HepG2 (cell line): ENCODE measurements at regions not wholly inside any gene's neighbourhood (a gene's known extent, or its start where the extent isn't known, plus 50 kb on each side); places are given as distances from the start of the nearest gene placed in this dataset.

Experiments used
- CENPBD1 ChIP-seq: sonication (generic); formaldehyde crosslinking; IDR thresholded peaks from 2 replicates; pipeline ENCODE4 v1.8.0; 2022; ENCODE audit warnings: missing genetic modification reagents, low read depth, mild to moderate bottlenecking, borderline replicate concordance
- DBP ChIP-seq: sonication (generic); formaldehyde crosslinking; IDR thresholded peaks from 2 replicates; pipeline ENCODE4 v1.4.0; 2020; ENCODE audit warnings: missing genetic modification reagents; ENCODE audit errors: not compliant biosample characterization
- GTF3A ChIP-seq: sonication (generic); formaldehyde crosslinking; conservative IDR thresholded peaks from 2 replicates; pipeline ENCODE4 v1.4.0; 2020; ENCODE audit warnings: mild to moderate bottlenecking, missing genetic modification reagents
- MED1 ChIP-seq: sonication (generic); formaldehyde crosslinking; IDR thresholded peaks from 2 replicates; pipeline ENCODE4 v1.4.0; 2020; ENCODE audit warnings: missing genetic modification reagents
- MXI1 ChIP-seq: IDR thresholded peaks from 3 replicates; pipeline ENCODE4 v1.6.1; 2012; ENCODE audit warnings: low read depth, low read length, inconsistent platforms, borderline replicate concordance
- MYNN ChIP-seq: sonication (generic); formaldehyde crosslinking; IDR thresholded peaks from 2 replicates; pipeline ENCODE4 v1.4.0; 2020; ENCODE audit warnings: mild to moderate bottlenecking, low read depth, missing genetic modification reagents
- NFIC ChIP-seq: IDR thresholded peaks from 2 replicates; pipeline ENCODE4 v1.6.1; 2012; ENCODE audit warnings: mild to moderate bottlenecking, low read length, inconsistent platforms
- NFKB2 ChIP-seq: sonication (generic); formaldehyde crosslinking; IDR thresholded peaks from 2 replicates; pipeline ENCODE4 v1.4.0; 2020; ENCODE audit warnings: missing genetic modification reagents, borderline replicate concordance
- RAD21 ChIP-seq: fragments of 450-650 bp; formaldehyde crosslinking; IDR thresholded peaks from 2 replicates; pipeline ENCODE4 v1.5.0; 2020; ENCODE audit warnings: mild to moderate bottlenecking
- RXRA ChIP-seq: sonication (generic); formaldehyde crosslinking; IDR thresholded peaks from 2 replicates; pipeline ENCODE4 v1.5.1; 2020; ENCODE audit warnings: missing genetic modification reagents
- TERF1 ChIP-seq: sonication (generic); formaldehyde crosslinking; IDR thresholded peaks from 2 replicates; pipeline ENCODE4 v1.8.0; 2022; ENCODE audit warnings: mild to moderate bottlenecking, missing genetic modification reagents, moderate library complexity
- THAP8 ChIP-seq: sonication (generic); formaldehyde crosslinking; IDR thresholded peaks from 2 replicates; pipeline ENCODE4 v1.5.1; 2020; ENCODE audit warnings: missing genetic modification reagents, mild to moderate bottlenecking, borderline replicate concordance
- TOPORS ChIP-seq: sonication (generic); formaldehyde crosslinking; IDR thresholded peaks from 2 replicates; pipeline ENCODE4 v1.8.0; 2023; ENCODE audit warnings: mild to moderate bottlenecking, missing genetic modification reagents
- U2AF1 ChIP-seq: fragments of 200-400 bp; formaldehyde crosslinking; optimal IDR thresholded peaks from 2 replicates; pipeline ENCODE3; 2017; ENCODE audit warnings: mild to moderate bottlenecking, low read depth, low read length
- YEATS4 ChIP-seq: sonication (generic); formaldehyde crosslinking; IDR thresholded peaks from 2 replicates; pipeline ENCODE4 v1.4.0; 2020; ENCODE audit warnings: missing genetic modification reagents, borderline replicate concordance
- ZBTB21 ChIP-seq: sonication (generic); formaldehyde crosslinking; IDR thresholded peaks from 2 replicates; pipeline ENCODE4 v1.4.0; 2020; ENCODE audit warnings: missing genetic modification reagents
- ZBTB26 ChIP-seq: IDR thresholded peaks from 2 replicates; pipeline ENCODE4 v1.6.1; 2016; ENCODE audit warnings: missing compliant biosample characterization, missing genetic modification reagents, borderline replicate concordance
- ZBTB46 ChIP-seq: sonication (generic); formaldehyde crosslinking; IDR thresholded peaks from 2 replicates; pipeline ENCODE4 v1.4.0; 2020; ENCODE audit warnings: mild to moderate bottlenecking, missing genetic modification reagents, borderline replicate concordance
- ZNF136 ChIP-seq: sonication (generic); formaldehyde crosslinking; IDR thresholded peaks from 2 replicates; pipeline ENCODE4 v1.8.1; 2022; ENCODE audit warnings: low read depth, mild to moderate bottlenecking, moderate library complexity, missing genetic modification reagents
- ZNF225 ChIP-seq: sonication (generic); formaldehyde crosslinking; IDR thresholded peaks from 2 replicates; pipeline ENCODE4 v1.4.0; 2020; ENCODE audit warnings: mild to moderate bottlenecking, missing genetic modification reagents
- ZNF230 ChIP-seq: sonication (generic); formaldehyde crosslinking; IDR thresholded peaks from 2 replicates; pipeline ENCODE4 v1.4.0; 2020; ENCODE audit warnings: mild to moderate bottlenecking, missing genetic modification reagents
- ZNF335 ChIP-seq: sonication (generic); formaldehyde crosslinking; IDR thresholded peaks from 2 replicates; pipeline ENCODE4 v1.4.0; 2020; ENCODE audit warnings: missing genetic modification reagents
- ZNF570 ChIP-seq: sonication (generic); formaldehyde crosslinking; IDR thresholded peaks from 2 replicates; pipeline ENCODE4 v1.4.0; 2020; ENCODE audit warnings: mild to moderate bottlenecking, missing genetic modification reagents, borderline replicate concordance
- ZNF878 ChIP-seq: sonication (generic); formaldehyde crosslinking; IDR thresholded peaks from 2 replicates; pipeline ENCODE4 v1.8.1; 2023; ENCODE audit warnings: mild to moderate bottlenecking, missing genetic modification reagents, moderate library complexity

GRCh38 chr9:91060520-91061343 is 259.1 kb downstream of the SYK start (continued):
- TF ChIP-seq YEATS4 (CRISPR knock-in tag) (peak; percentile 58; the same call in 1 of the 2 replicates), ZBTB21 (CRISPR knock-in tag) (no peak), ZNF230 (CRISPR knock-in tag) (no peak), CENPBD1 (CRISPR knock-in tag) (no peak), U2AF1 (no peak), GTF3A (CRISPR knock-in tag) (no peak), ZNF225 (CRISPR knock-in tag) (no peak), ZNF136 (no peak), ZBTB46 (CRISPR knock-in tag) (no peak), NFIC (peak; percentile 89), RAD21 (CRISPR knock-in tag) (no peak), THAP8 (CRISPR knock-in tag) (no peak), ZNF335 (CRISPR knock-in tag) (no peak), RXRA (CRISPR knock-in tag) (no peak), ZBTB26 (CRISPR knock-in tag) (no peak), DBP (CRISPR knock-in tag) (no peak), ZNF570 (CRISPR knock-in tag) (no peak), MYNN (CRISPR knock-in tag) (no peak), ZNF878 (peak; percentile 32), MXI1 (peak; percentile 42; the same call in 1 of the 3 replicates), TOPORS (CRISPR knock-in tag) (no peak), TERF1 (no peak), MED1 (CRISPR knock-in tag) (peak; percentile 90), NFKB2 (no peak)
